KMS-11 (cell line): ENCODE measurements at regions not wholly inside any gene's neighbourhood (a gene's known extent, or its start where the extent isn't known, plus 50 kb on each side); places are given as distances from the start of the nearest gene placed in this dataset.

Experiments used
- H2AFZ ChIP-seq: fragments of 200-600 bp; sonication (generic); 2 replicates; pipeline ENCODE4 v1.6.1; 2016; ENCODE audit warnings: antibody characterized with exemption, mixed run types, low read depth
- H3K27ac ChIP-seq: fragments of 200-600 bp; sonication (generic); 2 replicates; pipeline ENCODE4 v1.6.1; 2016; ENCODE audit warnings: mild to moderate bottlenecking, mixed run types
- H3K27me3 ChIP-seq: fragments of 200-600 bp; sonication (generic); 2 replicates; pipeline ENCODE4 v1.6.1; 2017; ENCODE audit warnings: mild to moderate bottlenecking, low read depth, mixed run types, moderate library complexity; ENCODE audit not compliant: insufficient read depth
- H3K36me3 ChIP-seq: fragments of 200-600 bp; sonication (generic); 2 replicates; pipeline ENCODE4 v1.6.1; 2017; ENCODE audit warnings: mild to moderate bottlenecking, mixed run types; ENCODE audit not compliant: insufficient read depth
- H3K4me1 ChIP-seq: fragments of 200-600 bp; sonication (generic); 2 replicates; pipeline ENCODE4 v1.6.1; 2016; ENCODE audit warnings: mild to moderate bottlenecking, low read depth, mixed run types; ENCODE audit not compliant: poor library complexity, severe bottlenecking
- H3K4me2 ChIP-seq: fragments of 200-600 bp; sonication (generic); 2 replicates; pipeline ENCODE4 v1.7.0; 2016; ENCODE audit warnings: mild to moderate bottlenecking, mixed run types
- H3K4me3 ChIP-seq: fragments of 200-600 bp; sonication (generic); IDR thresholded peaks from 2 replicates; pipeline ENCODE4 v1.6.1; 2017; ENCODE audit warnings: low read depth, low read length, mixed read lengths; ENCODE audit not compliant: insufficient read depth
- H3K79me2 ChIP-seq: fragments of 200-600 bp; sonication (generic); 2 replicates; pipeline ENCODE4 v1.6.1; 2016; ENCODE audit warnings: low read depth, mixed run types; ENCODE audit not compliant: insufficient read depth
- H3K9ac ChIP-seq: fragments of 200-600 bp; sonication (generic); 2 replicates; pipeline ENCODE4 v1.6.1; 2016; ENCODE audit warnings: mild to moderate bottlenecking, mixed run types
- H4K20me1 ChIP-seq: fragments of 200-600 bp; sonication (generic); 2 replicates; pipeline ENCODE4 v1.6.1; 2016; ENCODE audit warnings: mild to moderate bottlenecking, mixed run types; ENCODE audit not compliant: insufficient read depth
- CTCF ChIP-seq: fragments of 200-600 bp; sonication (generic); conservative IDR thresholded peaks from 2 replicates; pipeline ENCODE4 v1.6.1; 2017; ENCODE audit warnings: low read depth, mild to moderate bottlenecking, antibody characterized with exemption, low read length, moderate library complexity, mixed read lengths

DNA sequence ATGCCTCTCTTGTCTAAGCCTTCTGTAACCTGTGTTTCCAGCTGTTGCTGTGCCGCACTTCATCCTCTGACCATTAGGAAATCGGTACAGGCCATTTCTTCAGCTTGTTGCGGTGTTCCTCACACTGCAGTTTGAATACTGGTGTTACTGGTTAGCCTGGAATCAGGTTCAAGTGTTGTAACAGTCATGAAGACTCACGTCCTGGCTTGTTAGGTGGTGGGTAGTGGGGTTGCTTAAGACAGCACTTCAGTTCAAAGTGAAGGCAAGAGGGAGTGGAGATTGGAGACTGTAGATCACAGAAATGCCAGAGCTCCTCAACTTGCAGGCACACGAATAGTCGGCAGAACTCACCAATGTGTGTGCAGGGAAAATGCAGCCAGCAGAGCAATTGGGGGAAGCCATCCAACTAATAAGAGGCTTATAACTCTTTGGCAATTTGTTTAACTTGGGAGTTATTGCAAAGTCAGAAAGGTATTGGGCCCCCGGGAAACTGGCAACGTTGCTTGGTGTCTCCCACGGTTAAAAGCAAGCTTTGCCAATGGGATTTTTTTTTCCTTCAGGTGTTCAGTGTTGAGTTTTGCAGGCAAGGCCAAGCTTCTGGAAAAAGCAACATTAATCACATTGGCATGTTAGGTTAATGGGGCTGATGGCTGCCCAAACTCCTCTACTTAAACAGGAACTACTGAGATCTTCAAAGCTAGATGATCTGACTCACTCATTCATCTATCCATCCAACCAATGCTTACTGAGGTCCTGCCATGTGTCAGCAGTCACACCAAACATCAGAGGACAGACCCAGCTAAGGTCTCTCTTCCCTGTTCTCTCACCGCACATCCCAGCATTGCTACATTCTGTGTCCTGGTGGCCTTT lies 380.9 kb downstream of the GATA3 start:
- no peak overlapping the region for H2AFZ ChIP-seq

DNA sequence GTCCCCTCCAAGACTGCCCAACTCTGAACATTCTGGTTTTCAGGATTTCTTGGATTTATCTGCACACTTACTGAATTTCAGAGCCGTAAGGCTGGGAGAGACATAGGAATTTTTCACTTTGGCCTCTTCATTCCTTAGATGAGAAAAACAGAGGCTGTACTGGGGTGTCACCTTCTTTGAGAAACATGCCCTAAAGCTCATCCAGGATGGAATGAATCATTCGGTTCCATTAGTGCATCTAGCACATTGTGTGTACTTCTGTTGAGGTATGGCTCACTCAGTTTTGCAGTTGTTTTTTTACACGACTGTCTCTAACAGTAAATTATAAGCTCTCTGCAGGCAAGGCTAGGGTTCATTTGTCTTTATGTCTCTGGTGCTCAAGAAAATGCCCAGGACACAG lies 383.4 kb downstream of the GATA3 start:
- H3K4me1 ChIP-seq, result no peaks in the 10 kb centered on the region
- no peak overlapping the region for H3K4me3 ChIP-seq
- no peaks in the 10 kb centered on the region for H4K20me1 ChIP-seq
- H3K36me3 ChIP-seq, result no peaks in the 10 kb centered on the region
- no peaks in the 10 kb centered on the region for H3K27me3 ChIP-seq
- TF ChIP-seq CTCF, result no peak
- H2AFZ ChIP-seq, result no peak overlapping the region
- H3K27ac ChIP-seq, result no peak overlapping the region
- H3K4me2 ChIP-seq, result no peak overlapping the region
- no peak overlapping the region for H3K9ac ChIP-seq
- no peaks in the 10 kb centered on the region for H3K79me2 ChIP-seq

More for the DNA sequence above, 380.9 kb downstream of the GATA3 start:
- H3K27me3 ChIP-seq, result no peaks in the 10 kb centered on the region
- H4K20me1 ChIP-seq, result no peaks in the 10 kb centered on the region
- no peak overlapping the region for H3K4me2 ChIP-seq
- H3K4me3 ChIP-seq, result no peak overlapping the region
- no peak overlapping the region for H3K27ac ChIP-seq
- no peaks in the 10 kb centered on the region for H3K4me1 ChIP-seq
- no peak overlapping the region for H3K9ac ChIP-seq
- no peaks in the 10 kb centered on the region for H3K79me2 ChIP-seq
- TF ChIP-seq CTCF, result no peak
- no peaks in the 10 kb centered on the region for H3K36me3 ChIP-seq

DNA sequence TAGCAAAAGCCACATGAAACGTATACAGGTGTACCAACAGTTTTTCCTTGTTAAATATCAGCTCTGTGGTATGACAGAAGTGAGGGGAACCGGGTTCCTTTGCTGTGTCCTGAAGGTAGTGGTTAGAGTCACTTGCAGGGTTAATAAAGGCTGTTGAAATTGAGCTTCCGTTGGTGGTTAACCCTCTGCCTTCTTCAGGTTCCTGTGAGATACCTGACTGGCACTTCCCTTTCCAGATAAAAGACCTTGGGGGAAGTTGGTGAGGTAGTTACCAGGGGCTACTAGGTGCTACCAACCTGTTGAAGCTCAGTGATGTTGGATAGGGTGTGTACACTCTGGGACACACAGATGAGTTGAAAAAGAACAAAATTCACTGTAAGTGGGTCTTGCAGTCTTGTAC lies 384.1 kb downstream of the GATA3 start:
- Histone ChIP-seq H3K9ac (no peak overlapping the region), H3K79me2 (no peaks in the 10 kb centered on the region), H3K27ac (no peak overlapping the region), H4K20me1 (no peaks in the 10 kb centered on the region), H3K27me3 (no peaks in the 10 kb centered on the region), H2AFZ (no peak overlapping the region), H3K4me2 (no peak overlapping the region), H3K36me3 (no peaks in the 10 kb centered on the region), H3K4me1 (no peaks in the 10 kb centered on the region), H3K4me3 (no peak overlapping the region)
- no peak for TF ChIP-seq CTCF

DNA sequence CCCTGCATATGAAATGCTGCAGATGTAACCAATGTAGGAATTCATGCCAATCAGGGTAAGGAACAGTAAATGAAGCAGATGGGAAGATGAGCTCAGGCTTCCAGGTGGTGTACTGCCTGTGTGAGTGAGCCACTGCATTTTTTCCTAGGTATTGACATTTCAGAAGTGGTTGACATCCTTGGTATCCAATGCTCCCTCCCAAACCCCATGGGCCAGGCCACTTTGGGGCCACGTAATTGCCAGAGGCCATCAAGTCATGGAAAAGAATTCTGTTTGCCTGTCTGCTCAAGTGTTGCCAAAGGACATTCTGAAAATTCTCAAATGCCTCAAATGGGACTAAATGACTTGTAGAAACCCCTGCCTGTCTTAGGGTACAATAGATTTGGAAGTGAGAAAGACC lies 384.6 kb downstream of the GATA3 start:
- H3K27me3 ChIP-seq, result no peaks in the 10 kb centered on the region
- no peak overlapping the region for H3K4me2 ChIP-seq
- H3K4me1 ChIP-seq, result no peaks in the 10 kb centered on the region
- no peaks in the 10 kb centered on the region for H4K20me1 ChIP-seq
- no peaks in the 10 kb centered on the region for H3K36me3 ChIP-seq
- no peak for TF ChIP-seq CTCF
- H3K27ac ChIP-seq, result no peak overlapping the region
- no peak overlapping the region for H3K9ac ChIP-seq
- H3K79me2 ChIP-seq, result no peaks in the 10 kb centered on the region
- no peak overlapping the region for H3K4me3 ChIP-seq
- H2AFZ ChIP-seq, result no peak overlapping the region
